SK-MEL-5 (cell line): ENCODE measurements at regions not wholly inside any gene's neighbourhood (a gene's known extent, or its start where the extent isn't known, plus 50 kb on each side); places are given as distances from the start of the nearest gene placed in this dataset.

Experiments
- DNase-seq: peaks from one replicate; pipeline ENCODE4 v3.0.0-alpha.2; 2016; ENCODE audit warnings: low read depth, low spot score
- in situ Hi-C: cut with HindIII; loops from 2 replicates; pipeline ENCODE4 v1.10.0; 2016; ENCODE audit warnings: low sequenced_read_pairs, high pct_unique_total_duplicates, low pct_unique_long_range_greater_than_20kb

DNA sequence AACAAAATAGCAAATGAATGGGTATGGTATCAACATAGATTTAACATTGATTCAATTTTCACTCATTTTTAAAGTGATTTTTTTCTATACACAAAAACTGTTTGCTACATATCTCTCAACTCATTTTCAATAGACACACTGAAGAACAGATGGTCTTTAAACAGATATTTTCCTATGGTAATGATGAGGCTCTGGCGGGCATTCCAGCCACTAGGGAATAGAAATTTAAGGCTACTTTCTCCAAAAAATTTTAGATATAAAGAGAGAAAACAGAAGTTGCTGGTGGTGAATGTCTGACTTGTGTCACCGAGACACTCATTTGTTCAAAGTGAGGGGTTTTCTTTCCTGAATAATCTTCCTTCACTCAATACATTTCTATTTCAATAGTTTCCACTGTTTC, 693.0 kb downstream of the ETS1 start:
- in situ Hi-C loops, result no loop called here

DNA sequence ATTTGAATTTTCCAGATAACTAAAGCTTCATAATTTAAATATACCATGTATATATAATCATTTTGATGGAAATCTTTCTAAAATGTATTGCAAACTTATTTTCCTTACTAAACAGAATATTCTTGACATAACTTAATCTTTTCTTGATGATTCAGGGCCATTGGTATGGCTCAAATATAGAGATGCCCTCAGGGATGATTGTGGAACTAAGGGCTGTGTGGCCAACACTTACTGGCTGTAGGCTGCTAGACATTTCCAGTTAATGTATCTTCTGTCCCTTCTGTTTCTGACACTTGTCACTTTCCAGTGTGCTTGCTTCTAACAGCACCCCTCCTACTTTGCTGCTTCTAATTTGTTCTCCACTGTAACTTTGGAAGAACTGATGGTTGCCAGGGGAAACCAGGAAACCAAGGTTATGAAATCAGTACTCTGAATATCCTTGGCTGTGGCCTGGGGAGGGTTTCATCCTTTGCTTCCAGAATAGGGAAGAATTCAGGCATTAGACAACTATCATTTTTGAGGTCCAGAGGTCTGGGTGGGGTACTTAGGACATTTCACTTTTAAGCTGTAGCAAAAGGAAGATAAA, 697.2 kb downstream of the ETS1 start:
- DNase-seq, result no peak
- in situ Hi-C loops, result no loop called here

More for the DNA sequence above, 693.0 kb downstream of the ETS1 start:
- no peak for DNase-seq

DNA sequence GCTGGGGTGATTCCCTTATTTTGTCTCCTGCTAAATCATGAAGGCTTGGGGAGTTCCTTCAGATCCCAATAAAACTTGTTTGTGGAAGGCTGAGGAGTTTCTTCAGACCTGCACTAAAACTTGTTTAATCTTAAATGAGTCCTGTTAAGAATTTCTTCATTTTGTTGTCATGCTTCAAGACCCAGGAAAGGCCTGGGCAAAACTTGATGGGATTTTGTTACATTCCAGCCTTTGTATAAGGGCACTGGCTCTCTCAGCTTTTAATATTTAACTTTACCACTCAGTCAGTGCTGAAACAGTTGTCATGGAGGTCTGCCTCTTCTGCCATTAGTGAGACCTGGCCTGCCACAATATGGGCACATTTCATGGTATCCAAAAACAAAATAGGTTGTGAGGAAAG, 699.0 kb downstream of the ETS1 start:
- in situ Hi-C loops, result no loop called here

DNA sequence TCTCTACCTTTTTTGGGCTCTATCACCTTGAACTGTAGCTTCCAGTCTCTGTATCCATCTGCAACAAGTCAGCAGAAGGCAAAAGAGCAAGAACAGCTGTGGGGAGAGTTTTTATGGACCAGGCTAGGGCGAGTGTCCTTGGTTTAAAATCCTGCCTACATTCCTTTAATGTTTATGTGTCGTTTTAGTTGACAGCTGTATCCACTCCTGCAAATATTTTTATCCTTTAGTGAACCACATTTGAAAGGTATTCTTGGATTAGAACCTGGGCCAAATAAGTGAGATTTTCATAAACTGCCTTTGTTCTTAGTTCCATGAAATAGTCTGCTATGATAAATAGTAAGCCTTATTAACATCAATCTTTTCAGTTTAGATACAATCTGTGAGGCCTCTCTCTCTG, 712.2 kb downstream of the ETS1 start:
- no peak for DNase-seq
- in situ Hi-C loops, result no loop called here

More for the DNA sequence above, 699.0 kb downstream of the ETS1 start:
- no peak for DNase-seq

DNA sequence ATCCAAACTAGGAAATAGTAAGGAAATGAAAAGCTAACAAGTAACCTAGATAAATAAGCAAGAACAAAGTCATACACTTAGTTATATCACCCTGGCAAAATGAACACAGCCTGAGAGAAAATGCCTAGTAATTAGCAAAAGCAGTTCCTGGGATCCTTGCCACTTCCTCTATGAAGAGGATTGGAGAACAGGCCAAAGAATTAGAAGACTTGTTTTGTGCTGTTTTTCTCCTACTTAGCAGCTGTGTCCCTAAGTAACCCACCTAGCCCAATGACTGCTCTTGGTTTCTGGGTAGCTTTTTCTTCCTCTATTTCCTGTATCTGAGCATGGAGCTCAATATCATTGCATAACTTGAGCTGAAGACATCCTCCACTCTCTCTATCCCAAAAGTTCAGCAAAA, 713.9 kb downstream of the ETS1 start:
- in situ Hi-C loops, result no loop called here
- no peak for DNase-seq

DNA sequence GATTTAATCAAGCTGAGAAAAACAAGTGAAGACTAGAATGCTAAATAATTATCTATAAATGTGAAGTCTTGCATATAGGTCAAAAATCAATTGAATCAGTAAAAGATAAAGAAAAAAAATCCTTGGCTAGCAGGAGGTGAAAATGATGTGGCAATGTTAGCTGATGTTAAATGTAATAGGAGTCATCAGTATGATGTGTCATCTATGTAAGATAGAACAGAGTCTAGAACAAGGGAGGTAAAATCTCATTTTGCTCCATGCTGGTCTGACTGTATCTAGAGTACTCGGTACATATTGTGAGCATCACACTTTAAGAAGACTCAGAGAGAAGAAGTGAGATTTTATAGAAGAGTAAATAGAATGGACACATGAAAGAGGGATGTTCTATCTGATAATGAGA, 721.2 kb downstream of the ETS1 start:
- DNase-seq, result no peak
- in situ Hi-C loops, result no loop called here

DNA sequence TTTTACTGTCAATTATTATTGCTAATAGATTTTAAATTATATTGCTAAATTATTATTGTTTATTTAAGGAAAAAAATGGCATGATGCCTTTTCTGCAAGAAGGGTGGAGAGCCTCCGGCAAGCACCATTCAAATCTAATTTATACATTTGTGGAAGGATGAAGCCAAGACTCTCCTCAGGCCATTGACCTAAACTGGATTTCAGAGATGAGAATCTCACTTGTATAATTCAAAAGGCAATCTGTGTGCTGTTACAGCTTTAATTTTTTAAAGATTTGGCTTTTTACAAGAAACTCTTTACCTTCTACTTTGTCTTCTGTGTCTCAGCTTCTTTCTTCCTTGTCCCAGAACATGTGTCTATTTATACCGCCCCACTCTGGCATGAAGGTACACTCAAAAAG, 722.5 kb downstream of the ETS1 start:
- in situ Hi-C loops, result no loop called here
- no peak for DNase-seq

DNA sequence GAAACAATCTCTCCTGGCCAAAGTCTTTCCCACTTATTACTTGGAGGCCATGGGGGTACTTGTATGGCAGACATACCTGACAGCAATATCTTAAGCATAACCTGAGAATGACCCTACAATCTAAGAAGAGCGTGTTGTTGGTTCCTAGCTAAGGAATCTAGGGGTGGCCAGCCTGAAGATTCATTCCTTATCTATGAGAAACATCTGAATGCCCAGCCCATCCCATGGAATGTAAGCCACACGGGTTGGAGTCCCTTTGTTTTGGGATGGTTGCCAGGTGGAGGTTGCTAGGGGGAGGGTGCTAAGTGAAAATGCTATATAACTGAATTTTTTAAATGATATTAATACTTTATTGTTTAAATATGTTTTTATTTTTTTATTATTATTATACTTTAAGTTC, 725.0 kb downstream of the ETS1 start:
- in situ Hi-C loops, result no loop called here
- DNase-seq, result no peak

DNA sequence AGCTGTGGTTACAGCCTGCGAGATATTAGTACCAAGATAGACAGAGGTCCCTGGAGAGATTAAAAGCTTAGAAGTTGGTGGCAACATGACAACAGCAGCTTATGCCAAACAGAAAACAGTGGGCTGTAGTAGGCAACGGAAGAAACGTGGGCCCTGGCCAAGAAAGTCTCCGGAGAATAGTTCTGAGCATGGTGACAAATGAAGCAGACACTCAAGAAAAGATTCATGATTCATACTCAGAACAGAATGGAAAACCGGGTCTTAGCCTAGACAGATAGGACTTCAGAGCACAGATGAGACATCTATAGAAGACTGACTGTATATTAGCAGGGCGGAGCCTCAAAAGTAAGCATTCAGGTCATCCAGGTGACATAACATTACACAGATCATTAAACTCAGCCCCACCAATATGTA, 727.4 kb downstream of the ETS1 start:
- in situ Hi-C loops, result no loop called here
- DNase-seq, result no peak

DNA sequence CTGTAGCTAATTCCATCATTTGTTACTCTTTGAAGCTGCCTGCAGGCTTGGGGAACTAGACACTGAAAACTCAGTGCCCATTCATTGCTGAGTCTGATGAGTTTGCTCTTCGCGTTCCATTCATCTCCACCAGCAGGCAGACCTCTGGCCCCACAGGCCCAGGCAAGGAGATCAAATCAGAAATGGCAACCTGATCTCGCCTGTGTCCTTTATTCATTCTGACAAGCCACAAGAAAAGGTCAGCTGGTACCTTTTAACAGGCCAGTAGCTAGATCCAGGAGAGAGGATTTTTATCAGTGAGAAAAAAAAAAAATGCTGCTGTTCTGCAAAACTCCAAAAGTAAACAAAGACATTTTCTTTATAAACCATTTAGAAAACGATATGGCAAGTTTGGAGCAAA, 742.5 kb downstream of the ETS1 start:
- DNase-seq, result no peak
- in situ Hi-C loops, result no loop called here

DNA sequence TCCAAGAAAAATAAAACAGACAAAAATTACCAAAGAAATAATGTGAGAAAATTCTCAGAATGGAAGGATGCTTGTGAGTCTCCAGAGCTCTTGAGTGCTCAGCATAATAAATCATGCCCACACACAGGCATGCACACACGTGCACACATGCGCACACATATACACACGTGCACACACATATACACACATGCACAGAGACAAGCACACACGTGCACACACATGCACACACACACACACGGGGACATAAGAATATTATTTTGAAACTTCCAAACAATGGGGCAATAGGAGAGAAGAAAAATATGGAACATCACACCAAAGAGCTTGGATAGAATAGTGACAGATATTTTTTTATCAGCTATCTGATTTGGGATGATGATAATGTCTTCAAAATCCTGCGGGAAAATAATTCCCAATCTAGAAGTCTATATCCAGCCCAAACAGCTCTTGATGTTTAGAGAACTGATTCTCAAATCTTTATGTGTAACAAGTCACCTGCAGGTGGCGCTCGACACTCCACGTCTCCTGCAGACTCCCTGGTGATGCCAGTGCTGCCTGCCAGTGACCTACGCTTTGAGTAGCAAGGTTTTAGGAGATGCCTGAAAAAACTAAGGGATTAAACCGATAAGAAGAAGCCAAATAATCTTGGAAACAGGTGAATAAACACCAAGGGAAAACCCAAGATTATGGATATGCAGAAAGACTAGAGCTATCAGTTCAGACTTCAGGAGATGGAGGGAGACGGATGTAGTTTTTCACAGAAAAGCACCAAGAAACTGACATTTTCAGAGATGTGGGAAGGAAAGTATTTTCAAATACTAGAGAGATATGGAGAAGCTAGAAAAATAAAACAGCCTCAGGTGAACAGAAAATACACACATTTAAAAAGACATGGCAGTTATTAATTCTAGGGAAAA, 743.6 kb downstream of the ETS1 start:
- in situ Hi-C loops, result no loop called here
- DNase-seq, result peak; percentile 74

DNA sequence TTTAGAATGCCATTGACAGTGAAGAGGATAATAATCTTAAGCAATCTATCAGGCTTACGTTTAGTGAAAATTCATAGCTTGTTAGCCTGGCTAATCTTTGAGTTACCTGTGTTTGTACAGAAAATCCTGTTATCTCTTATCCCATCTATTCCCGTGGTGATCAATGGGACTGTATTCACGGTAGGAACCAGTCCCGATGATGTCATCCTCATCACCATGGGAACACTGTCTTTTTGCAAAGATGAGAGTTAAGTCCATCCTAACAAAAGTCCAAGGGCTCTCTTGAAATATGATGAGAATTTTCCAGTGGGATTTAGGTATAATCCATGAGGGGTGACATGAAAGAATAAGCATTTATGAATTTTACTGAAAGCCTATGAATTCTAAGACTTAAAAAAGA, 762.2 kb downstream of the ETS1 start:
- in situ Hi-C loops, result no loop called here

DNA sequence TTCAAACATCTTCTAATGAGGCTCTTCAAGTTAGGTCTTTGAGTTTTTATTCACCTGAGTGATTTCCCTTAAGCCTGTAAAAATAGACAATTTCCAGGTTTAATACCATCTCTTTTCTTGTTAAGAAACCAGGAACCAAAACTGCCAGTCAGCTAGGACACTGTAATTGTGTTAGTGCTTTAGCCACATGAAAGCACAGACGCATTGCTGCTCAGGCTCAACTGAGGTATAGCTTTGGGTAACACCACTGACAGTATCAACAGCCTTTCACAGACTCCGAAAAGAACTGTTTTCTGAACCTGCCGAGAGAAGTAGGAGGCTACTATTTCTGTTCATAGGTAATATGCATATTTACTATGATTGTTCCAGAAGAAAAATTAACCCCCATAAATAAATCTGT, 768.7 kb downstream of the ETS1 start:
- in situ Hi-C loops, result no loop called here
- DNase-seq, result no peak

More for the DNA sequence above, 762.2 kb downstream of the ETS1 start:
- DNase-seq, result no peak

DNA sequence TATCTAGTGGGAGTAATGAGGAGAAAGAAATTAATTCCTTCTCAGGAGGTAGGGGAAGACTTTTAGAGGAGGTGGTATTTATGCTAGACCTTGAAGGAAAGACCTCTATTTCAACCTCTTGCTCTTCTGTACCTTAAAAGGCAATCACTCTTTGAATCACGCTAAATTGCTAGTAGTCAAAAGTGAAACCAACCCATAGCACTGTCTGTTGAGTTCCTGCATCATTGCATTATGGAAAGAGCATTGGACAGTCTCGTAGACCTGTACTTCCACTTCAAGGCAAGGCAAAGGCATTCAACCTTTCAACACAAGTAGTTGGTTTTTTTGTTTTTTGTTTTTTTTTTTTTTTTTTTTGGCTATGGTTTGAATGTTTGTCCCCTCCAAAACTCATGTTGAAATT, 770.4 kb downstream of the ETS1 start:
- DNase-seq, result no peak
- in situ Hi-C loops, result no loop called here

DNA sequence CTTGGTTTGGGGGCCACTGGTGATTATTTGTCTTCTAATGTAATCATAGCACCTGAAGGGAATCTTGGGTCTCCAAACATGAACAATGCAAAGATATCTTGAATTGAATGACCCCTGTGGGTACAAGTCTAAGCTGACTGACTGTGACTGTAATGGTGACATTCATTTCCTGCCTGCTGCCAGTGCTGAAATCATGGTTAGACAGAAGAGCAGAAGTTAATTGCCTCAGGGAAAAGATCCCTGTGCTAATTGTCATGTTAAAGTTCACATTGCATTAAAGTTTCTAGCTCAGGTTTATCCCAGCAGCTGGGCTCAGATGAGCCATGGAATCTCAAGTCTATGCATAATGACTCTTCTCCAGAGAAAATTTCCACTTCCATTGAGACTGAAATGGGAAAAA, 772.0 kb downstream of the ETS1 start:
- no peak for DNase-seq
- in situ Hi-C loops, result no loop called here

DNA sequence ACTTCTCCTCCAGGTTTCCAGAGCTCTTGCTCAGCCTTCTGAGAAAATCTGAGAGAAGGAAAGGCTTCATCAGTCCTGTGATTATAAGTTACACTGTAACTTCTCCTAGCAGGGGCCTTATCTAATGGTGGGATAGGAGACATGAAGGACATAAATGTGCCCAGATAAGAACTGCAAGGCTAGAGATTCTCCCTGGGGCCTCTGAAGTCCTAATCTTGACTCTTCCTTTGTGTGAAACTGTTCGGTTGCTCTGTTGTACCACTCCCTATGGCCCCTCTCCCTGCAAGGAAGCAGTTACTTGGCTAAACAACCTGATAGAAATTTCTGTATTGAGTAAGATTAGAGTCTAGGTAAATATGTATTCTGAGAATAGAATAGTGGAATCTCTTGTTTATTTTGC, 780.9 kb downstream of the ETS1 start:
- DNase-seq, result no peak
- in situ Hi-C loops, result no loop called here

DNA sequence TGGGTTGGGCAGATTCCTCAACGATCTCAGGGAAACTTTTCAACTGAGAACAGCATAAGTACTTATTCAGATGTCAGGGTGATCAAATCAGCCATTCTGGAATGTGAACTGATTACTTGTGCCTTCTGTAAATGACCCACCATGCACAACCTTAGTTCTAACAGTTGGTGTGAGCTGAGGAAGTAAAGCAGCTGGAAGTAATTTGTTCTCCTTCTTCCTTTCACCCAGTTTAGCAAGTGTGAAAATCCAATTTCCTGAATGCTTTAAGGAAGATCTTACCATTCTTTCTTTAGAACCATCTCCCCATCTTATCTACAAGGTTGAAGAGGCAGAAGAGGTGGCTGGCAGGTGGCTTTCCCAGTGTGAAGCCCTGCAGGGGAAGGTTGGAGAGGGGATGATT, 781.6 kb downstream of the ETS1 start:
- no peak for DNase-seq
- in situ Hi-C loops, result no loop called here

DNA sequence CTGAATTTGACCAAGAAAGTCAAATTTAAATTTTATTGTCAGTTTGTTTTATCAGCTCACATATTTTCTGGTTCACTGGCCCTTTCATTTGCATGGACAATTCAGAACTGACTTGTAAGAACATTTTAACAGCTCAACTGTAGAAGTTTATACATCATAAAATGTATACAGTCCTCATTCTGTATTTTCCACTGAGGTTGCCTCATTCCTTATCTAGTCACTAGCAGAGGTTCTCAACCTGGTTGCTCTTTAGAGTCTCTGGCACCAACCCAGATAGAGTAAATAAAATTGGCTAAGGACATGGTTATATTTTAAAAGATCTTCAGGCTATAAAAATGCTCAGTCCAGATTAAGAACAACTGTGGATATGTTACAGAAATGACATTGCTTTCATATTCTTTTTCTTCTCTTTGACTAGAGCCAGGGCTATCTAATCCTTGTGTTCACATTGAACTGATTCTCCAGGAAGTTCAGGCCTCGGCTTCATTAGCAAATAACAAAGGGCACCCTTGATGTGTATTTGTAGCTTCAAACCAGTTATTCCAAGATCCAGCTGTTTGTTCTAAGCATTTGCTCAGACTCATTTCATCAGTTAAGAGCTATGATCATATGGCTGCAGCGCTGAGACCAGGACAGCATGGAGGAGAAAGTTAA, 782.5 kb downstream of the ETS1 start:
- in situ Hi-C loops, result no loop called here
- DNase-seq, result no peak

DNA sequence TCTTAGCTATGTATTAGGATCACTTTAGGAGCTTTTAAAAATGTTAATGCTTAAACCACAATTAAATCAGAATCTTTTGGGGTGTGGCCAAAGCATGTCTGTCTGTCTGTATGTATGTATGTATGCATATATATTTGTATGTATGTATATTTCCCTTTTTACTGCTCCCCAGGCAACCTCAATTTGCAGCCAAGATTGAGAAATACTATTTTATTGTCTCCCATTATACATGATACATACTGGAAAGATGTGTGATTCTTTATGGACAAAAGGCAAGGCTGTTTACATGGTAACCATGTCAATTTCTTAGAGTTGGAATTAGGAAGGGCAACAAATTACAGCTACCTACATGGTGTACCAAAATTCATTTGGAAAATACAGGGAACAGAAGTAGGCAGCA, 783.6 kb downstream of the ETS1 start:
- in situ Hi-C loops, result no loop called here

More for the DNA sequence above, 783.6 kb downstream of the ETS1 start:
- DNase-seq, result no peak
